HEK293 (cell line): ENCODE measurements at regions not wholly inside any gene's neighbourhood (a gene's known extent, or its start where the extent isn't known, plus 50 kb on each side); places are given as distances from the start of the nearest gene placed in this dataset.

Source experiments
- CTCF ChIP-seq: fragments of 450-650 bp; formaldehyde crosslinking; IDR thresholded peaks from 2 replicates; pipeline ENCODE4 v1.5.1; 2016; ENCODE audit warnings: missing biosample characterization, missing genetic modification characterization
- OSR2 ChIP-seq: fragments of 450-650 bp; formaldehyde crosslinking; IDR thresholded peaks from 2 replicates; pipeline ENCODE4 v1.5.1; 2016; ENCODE audit warnings: missing biosample characterization, missing genetic modification characterization
- PATZ1 ChIP-seq: fragments of 450-650 bp; formaldehyde crosslinking; IDR thresholded peaks from 2 replicates; pipeline ENCODE4 v1.5.1; 2016; ENCODE audit warnings: missing biosample characterization, missing genetic modification characterization
- ZFP69B ChIP-seq: fragments of 450-650 bp; formaldehyde crosslinking; IDR thresholded peaks from 2 replicates; pipeline ENCODE4 v1.5.1; 2016; ENCODE audit warnings: missing biosample characterization, missing genetic modification characterization
- ZIC2 ChIP-seq: fragments of 450-650 bp; formaldehyde crosslinking; IDR thresholded peaks from 2 replicates; pipeline ENCODE4 v1.5.1; 2016; ENCODE audit warnings: missing biosample characterization, missing genetic modification characterization
- ZNF140 ChIP-seq: fragments of 450-650 bp; formaldehyde crosslinking; IDR thresholded peaks from 2 replicates; pipeline ENCODE4 v1.5.1; 2016; ENCODE audit warnings: missing biosample characterization, missing genetic modification characterization
- ZNF280C ChIP-seq: fragments of 450-650 bp; formaldehyde crosslinking; IDR thresholded peaks from 2 replicates; pipeline ENCODE4 v1.5.1; 2016; ENCODE audit warnings: missing biosample characterization, missing genetic modification characterization
- ZNF561 ChIP-seq: fragments of 450-650 bp; IDR thresholded peaks from 2 replicates; pipeline ENCODE4 v1.5.1; 2018; ENCODE audit warnings: missing biosample characterization, missing genetic modification characterization, borderline replicate concordance
- ZNF776 ChIP-seq: fragments of 450-650 bp; formaldehyde crosslinking; IDR thresholded peaks from 2 replicates; pipeline ENCODE4 v1.5.0; 2017; ENCODE audit warnings: missing biosample characterization, missing genetic modification characterization, borderline replicate concordance

- TF ChIP-seq ZNF280C (no peak), ZNF561 (tag by site-specific recombination) (no peak), PATZ1 (tag by site-specific recombination) (no peak), ZIC2 (tag by site-specific recombination) (no peak), ZFP69B (tag by site-specific recombination) (no peak), CTCF (tag by site-specific recombination) (no peak), ZNF776 (tag by site-specific recombination) (no peak), ZNF140 (no peak), OSR2 (no peak)
Observed at GRCh38 chr1:2969011-2969844, 52.0 kb upstream of the ACTRT2 start.
